ENCODE measurements at regions not wholly inside any gene's neighbourhood (a gene's known extent, or its start where the extent isn't known, plus 50 kb on each side); places are given as distances from the start of the nearest gene placed in this dataset.

DNA sequence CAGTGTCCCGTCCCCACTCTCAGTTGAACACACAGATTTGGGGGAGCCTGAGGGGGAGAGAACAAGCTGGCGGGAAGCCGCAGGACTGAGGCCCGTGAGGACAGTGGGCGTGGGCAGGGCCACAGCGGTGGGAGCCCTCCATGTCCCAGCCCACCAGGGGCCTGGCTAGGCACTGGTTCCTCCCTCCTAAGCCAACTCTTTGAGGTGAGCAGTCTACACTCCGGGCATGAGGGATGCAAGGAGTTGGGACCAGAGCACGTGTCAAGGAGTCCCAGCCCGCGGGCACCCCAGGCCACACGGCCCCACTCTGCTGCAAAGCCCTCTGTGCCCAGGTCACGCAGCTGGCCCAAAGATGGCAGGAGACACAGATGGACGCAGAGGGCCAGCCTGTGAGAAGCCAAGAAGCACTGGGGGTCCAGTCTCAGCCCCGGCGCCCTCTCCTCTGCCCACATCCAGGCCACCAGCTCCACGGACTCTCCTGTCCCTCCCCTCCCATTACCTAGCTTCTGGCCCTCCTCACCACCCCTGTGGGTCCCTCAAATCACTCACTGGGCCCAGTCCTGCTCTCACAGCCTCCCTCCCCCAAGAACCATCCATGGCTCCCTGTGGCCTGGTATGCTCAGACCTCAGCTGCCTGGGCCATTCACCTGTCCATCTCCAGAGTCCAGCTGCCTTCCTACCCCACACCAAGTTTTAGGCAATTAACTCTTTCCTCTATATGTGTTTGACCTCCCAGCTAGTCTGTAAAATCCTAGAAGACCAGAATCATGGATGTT, 206.5 kb downstream of the RBFOX3 start:
- DNase-seq (ENCODE audit: low spot score) (no peak), ATAC-seq (ENCODE audit: low FRiP score) (no peak)
- TF ChIP-seq, protein P1, sequence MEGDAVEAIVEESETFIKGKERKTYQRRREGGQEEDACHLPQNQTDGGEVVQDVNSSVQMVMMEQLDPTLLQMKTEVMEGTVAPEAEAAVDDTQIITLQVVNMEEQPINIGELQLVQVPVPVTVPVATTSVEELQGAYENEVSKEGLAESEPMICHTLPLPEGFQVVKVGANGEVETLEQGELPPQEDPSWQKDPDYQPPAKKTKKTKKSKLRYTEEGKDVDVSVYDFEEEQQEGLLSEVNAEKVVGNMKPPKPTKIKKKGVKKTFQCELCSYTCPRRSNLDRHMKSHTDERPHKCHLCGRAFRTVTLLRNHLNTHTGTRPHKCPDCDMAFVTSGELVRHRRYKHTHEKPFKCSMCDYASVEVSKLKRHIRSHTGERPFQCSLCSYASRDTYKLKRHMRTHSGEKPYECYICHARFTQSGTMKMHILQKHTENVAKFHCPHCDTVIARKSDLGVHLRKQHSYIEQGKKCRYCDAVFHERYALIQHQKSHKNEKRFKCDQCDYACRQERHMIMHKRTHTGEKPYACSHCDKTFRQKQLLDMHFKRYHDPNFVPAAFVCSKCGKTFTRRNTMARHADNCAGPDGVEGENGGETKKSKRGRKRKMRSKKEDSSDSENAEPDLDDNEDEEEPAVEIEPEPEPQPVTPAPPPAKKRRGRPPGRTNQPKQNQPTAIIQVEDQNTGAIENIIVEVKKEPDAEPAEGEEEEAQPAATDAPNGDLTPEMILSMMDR (IDR thresholded peaks at IDR 0.05) = no peak

GRCh38 chr17:79401704-79402674, 208.9 kb downstream of the RBFOX3 start:
- no peak for DNase-seq (ENCODE audit: low spot score)
- ATAC-seq (ENCODE audit: low FRiP score) = no peak
- TF ChIP-seq, protein P1 (IDR thresholded peaks at IDR 0.05) = no peak

DNA sequence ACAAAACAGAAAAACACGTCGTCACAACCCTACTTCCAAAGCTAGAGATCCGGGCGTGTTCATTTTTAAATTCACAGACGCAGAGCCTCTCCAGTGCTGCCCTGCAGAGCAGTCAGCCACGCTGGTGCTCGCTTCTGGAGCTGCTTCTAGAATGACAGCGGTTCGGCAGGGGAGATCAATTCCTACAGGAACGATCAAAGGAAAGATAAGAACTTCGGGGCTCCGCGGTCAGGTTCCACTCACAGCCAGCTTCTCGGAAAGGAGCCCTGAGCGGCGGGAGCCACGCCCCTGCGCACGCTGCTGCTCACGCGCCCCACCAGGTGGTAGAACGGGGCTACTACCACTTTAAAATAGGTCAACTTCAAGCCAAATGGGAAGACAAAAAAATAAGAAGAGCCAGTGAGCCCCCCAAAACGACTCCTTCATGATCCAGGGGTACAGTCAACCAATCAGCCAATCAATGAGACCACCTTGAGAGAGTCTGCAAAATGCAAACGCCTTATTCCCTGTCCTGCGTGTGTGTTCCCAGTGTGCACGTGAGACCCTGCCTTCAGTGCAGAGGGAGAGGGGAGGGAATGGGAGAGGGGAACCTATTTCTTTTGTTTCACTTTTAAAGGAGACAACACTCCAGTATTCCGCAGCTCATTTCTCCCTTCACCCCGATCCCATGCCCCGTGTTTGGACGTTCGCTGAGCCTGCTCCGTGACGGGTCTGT, 209.7 kb downstream of the RBFOX3 start:
- ATAC-seq (ENCODE audit: low FRiP score) (peak; percentile 70), DNase-seq (ENCODE audit: low spot score) (peak; percentile 34)
- TF ChIP-seq, protein P1 (IDR thresholded peaks at IDR 0.05) = peak in 1 of 3 donors; percentile 38

GRCh38 chr17:79399610-79400144, 211.2 kb downstream of the RBFOX3 start:
- no peak for ATAC-seq (ENCODE audit: low FRiP score)
- DNase-seq (ENCODE audit: low spot score) = no peak
- TF ChIP-seq, protein P1 (IDR thresholded peaks at IDR 0.05) = no peak

- DNase-seq (ENCODE audit: low spot score) = no peak
- TF ChIP-seq, protein P1 (IDR thresholded peaks at IDR 0.05) = no peak
- no peak for ATAC-seq (ENCODE audit: low FRiP score)
Measured at GRCh38 chr17:79398441-79398840, 212.4 kb downstream of the RBFOX3 start.

GRCh38 chr17:79396696-79397095, 214.2 kb downstream of the RBFOX3 start:
- no peak for DNase-seq (ENCODE audit: low spot score)
- TF ChIP-seq, protein P1 (IDR thresholded peaks at IDR 0.05) = no peak
- ATAC-seq (ENCODE audit: low FRiP score) = no peak
